HG03103 (cell line): ENCODE measurements at regions not wholly inside any gene's neighbourhood (a gene's known extent, or its start where the extent isn't known, plus 50 kb on each side); places are given as distances from the start of the nearest gene placed in this dataset.

Experiments
- ATAC-seq: cut with Tn5 transposase; IDR thresholded peaks from one replicate; pipeline ENCODE4 v1.9.1; 2021; ENCODE audit warnings: low read depth; ENCODE audit not compliant: unreplicated experiment

GRCh38 chr4:81623434-81623833, 151.7 kb upstream of the RASGEF1B start:
- no peak for ATAC-seq

- no peak for ATAC-seq
Measured at GRCh38 chr4:81622474-81623184, 150.9 kb upstream of the RASGEF1B start.

GRCh38 chr4:81622028-81622427, 150.3 kb upstream of the RASGEF1B start:
- ATAC-seq: no peak

GRCh38 chr4:81621490-81621889, 149.8 kb upstream of the RASGEF1B start:
- ATAC-seq: no peak

GRCh38 chr4:81620442-81620841, 148.7 kb upstream of the RASGEF1B start:
- no peak for ATAC-seq

GRCh38 chr4:81617545-81617944, 145.8 kb upstream of the RASGEF1B start:
- no peak for ATAC-seq

- no peak for ATAC-seq
Measured at GRCh38 chr4:81611221-81611620, 139.5 kb upstream of the RASGEF1B start.

- ATAC-seq: no peak
Measured at GRCh38 chr4:81609844-81610243, 138.1 kb upstream of the RASGEF1B start.

GRCh38 chr4:81607950-81608349, 136.2 kb upstream of the RASGEF1B start:
- ATAC-seq: no peak

- ATAC-seq: no peak
Measured at GRCh38 chr4:81606801-81607501, 135.2 kb upstream of the RASGEF1B start.

- ATAC-seq: no peak
Measured at GRCh38 chr4:81606166-81606565, 134.5 kb upstream of the RASGEF1B start.

- no peak for ATAC-seq
Measured at GRCh38 chr4:81605271-81605670, 133.6 kb upstream of the RASGEF1B start.

GRCh38 chr4:81604683-81605218, 133.0 kb upstream of the RASGEF1B start:
- no peak for ATAC-seq

GRCh38 chr4:81602854-81603253, 131.1 kb upstream of the RASGEF1B start:
- no peak for ATAC-seq

- no peak for ATAC-seq
Measured at GRCh38 chr4:81601358-81601694, 129.6 kb upstream of the RASGEF1B start.

GRCh38 chr4:81600520-81601357, 129.0 kb upstream of the RASGEF1B start:
- no peak for ATAC-seq

GRCh38 chr4:81599742-81600380, 128.2 kb upstream of the RASGEF1B start:
- ATAC-seq: no peak

- no peak for ATAC-seq
Measured at GRCh38 chr4:81595798-81596610, 124.3 kb upstream of the RASGEF1B start.

- ATAC-seq: no peak
Measured at GRCh38 chr4:81595287-81595686, 123.6 kb upstream of the RASGEF1B start.
